HEK293 (cell line): ENCODE measurements at regions not wholly inside any gene's neighbourhood (a gene's known extent, or its start where the extent isn't known, plus 50 kb on each side); places are given as distances from the start of the nearest gene placed in this dataset.

Experiments
- CTCF ChIA-PET: fragments of 350-600 bp; formaldehyde crosslinking; extraction: SDS; loops from one replicate; lab custom pipeline; 2021; ENCODE audit warnings: antibody characterized with exemption; lab: Yijun Ruan, JAX
- POLR2A ChIA-PET: fragments of 300-600 bp; formaldehyde crosslinking; extraction: SDS; loops from one replicate; lab custom pipeline; 2020; ENCODE audit warnings: antibody characterized with exemption, inconsistent platforms; lab: Yijun Ruan, JAX
- H3K27ac ChIP-seq: fragments of 200-500 bp; sonication (Bioruptor generic); 2 replicates; pipeline ENCODE4 v1.5.1; 2014; ENCODE audit warnings: low read depth, low read length, control low read depth, inconsistent platforms; ENCODE audit errors: extremely low read depth
- H3K36me3 ChIP-seq, 2 experiments: fragments of 200-500 bp in 1 of 2; sonication (Bioruptor generic) in 1 of 2; 1 replicate in 1 of 2; 2 replicates in 1 of 2; pipeline ENCODE4 v1.5.1; 2014 to 2017; ENCODE audit warnings: inconsistent platforms in 2 of 2, low read length in 2 of 2; ENCODE audit not compliant: control insufficient read depth in 2 of 2, insufficient read depth in 1 of 2
- H3K4me1 ChIP-seq: fragments of 200-500 bp; sonication (Bioruptor generic); 2 replicates; pipeline ENCODE4 v1.5.1; 2014; ENCODE audit warnings: mild to moderate bottlenecking, low read length, inconsistent platforms; ENCODE audit not compliant: control insufficient read depth, insufficient read depth
- H3K4me3 ChIP-seq: 2 replicates; pipeline ENCODE4 v1.5.1; 2011; ENCODE audit warnings: low read depth, mild to moderate bottlenecking, control low read depth, low read length, moderate library complexity
- H3K9me3 ChIP-seq: fragments of 200-500 bp; sonication (Bioruptor generic); 2 replicates; pipeline ENCODE4 v1.5.1; 2014; ENCODE audit warnings: low read depth, low read length, inconsistent platforms; ENCODE audit not compliant: control insufficient read depth, insufficient read depth
- BCL11B ChIP-seq: fragments of 450-650 bp; formaldehyde crosslinking; IDR thresholded peaks from 2 replicates; pipeline ENCODE4 v1.5.1; 2016; ENCODE audit warnings: low read depth, missing biosample characterization, missing genetic modification characterization
- KLF10 ChIP-seq: fragments of 450-650 bp; IDR thresholded peaks from 2 replicates; pipeline ENCODE4 v1.5.1; 2018; ENCODE audit warnings: missing biosample characterization, mild to moderate bottlenecking, missing genetic modification characterization
- MEIS1 ChIP-seq: sonication (generic); formaldehyde crosslinking; IDR thresholded peaks from 2 replicates; pipeline ENCODE4 v1.8.1; 2022; ENCODE audit warnings: missing genetic modification reagents, mild to moderate bottlenecking, borderline replicate concordance
- SP2 ChIP-seq: fragments of 450-650 bp; formaldehyde crosslinking; IDR thresholded peaks from 2 replicates; pipeline ENCODE4 v1.5.1; 2016; ENCODE audit warnings: missing biosample characterization, missing genetic modification characterization
- ZBTB17 ChIP-seq: fragments of 450-650 bp; formaldehyde crosslinking; IDR thresholded peaks from 2 replicates; pipeline ENCODE4 v1.5.1; 2016; ENCODE audit warnings: missing biosample characterization, missing genetic modification characterization
- ZBTB48 ChIP-seq: fragments of 450-650 bp; formaldehyde crosslinking; IDR thresholded peaks from 2 replicates; pipeline ENCODE4 v1.5.1; 2016; ENCODE audit warnings: missing biosample characterization, missing genetic modification characterization
- ZNF121 ChIP-seq: fragments of 450-650 bp; formaldehyde crosslinking; IDR thresholded peaks from 2 replicates; pipeline ENCODE4 v1.5.1; 2016; ENCODE audit warnings: missing biosample characterization, missing genetic modification characterization
- ZNF211 ChIP-seq: fragments of 450-650 bp; formaldehyde crosslinking; IDR thresholded peaks from 2 replicates; pipeline ENCODE4 v1.5.1; 2016; ENCODE audit warnings: low read depth, missing biosample characterization, missing genetic modification characterization
- ZNF292 ChIP-seq: fragments of 450-650 bp; formaldehyde crosslinking; IDR thresholded peaks from 2 replicates; pipeline ENCODE4 v1.5.1; 2016; ENCODE audit warnings: low read depth, missing biosample characterization, missing genetic modification characterization, borderline replicate concordance
- ZNF558 ChIP-seq: fragments of 450-650 bp; formaldehyde crosslinking; IDR thresholded peaks from 2 replicates; pipeline ENCODE4 v1.5.1; 2016; ENCODE audit warnings: missing biosample characterization, missing genetic modification characterization
- ZNF629 ChIP-seq: fragments of 450-650 bp; formaldehyde crosslinking; IDR thresholded peaks from 2 replicates; pipeline ENCODE4 v1.5.1; 2017; ENCODE audit warnings: missing biosample characterization, missing genetic modification characterization
- ZNF660 ChIP-seq: fragments of 450-650 bp; IDR thresholded peaks from 2 replicates; pipeline ENCODE4 v1.5.1; 2018; ENCODE audit warnings: missing biosample characterization, mild to moderate bottlenecking, missing genetic modification characterization
- ZNF664 ChIP-seq: fragments of 450-650 bp; formaldehyde crosslinking; IDR thresholded peaks from 2 replicates; pipeline ENCODE4 v1.5.1; 2016; ENCODE audit warnings: missing biosample characterization, missing genetic modification characterization
- ZNF677 ChIP-seq: fragments of 450-650 bp; IDR thresholded peaks from 2 replicates; pipeline ENCODE4 v1.5.0; 2018; ENCODE audit warnings: missing biosample characterization, mild to moderate bottlenecking, missing genetic modification characterization, moderate library complexity
- ZNF830 ChIP-seq: fragments of 450-650 bp; IDR thresholded peaks from 2 replicates; pipeline ENCODE4 v1.5.0; 2018; ENCODE audit warnings: missing biosample characterization, missing genetic modification characterization, low read depth, mild to moderate bottlenecking, moderate library complexity
- TF ChIP-seq, protein P1 (sequence below): fragments of 450-650 bp; formaldehyde crosslinking; IDR thresholded peaks from 2 replicates; pipeline ENCODE4 v1.5.1; 2016; ENCODE audit warnings: missing biosample characterization, missing genetic modification characterization
- TF ChIP-seq, protein P2 (sequence below): fragments of 450-650 bp; formaldehyde crosslinking; IDR thresholded peaks from 2 replicates; pipeline ENCODE4 v1.5.1; 2016; ENCODE audit warnings: missing biosample characterization, missing genetic modification characterization
- TF ChIP-seq, protein P3 (sequence below): fragments of 450-650 bp; formaldehyde crosslinking; IDR thresholded peaks from 2 replicates; pipeline ENCODE4 v1.5.1; 2016; ENCODE audit warnings: missing biosample characterization, missing genetic modification characterization
- TF ChIP-seq, protein P4 (sequence below): fragments of 450-650 bp; formaldehyde crosslinking; conservative IDR thresholded peaks from 2 replicates; pipeline ENCODE4 v1.5.1; 2016; ENCODE audit warnings: low read depth, missing biosample characterization, missing genetic modification characterization
- TF ChIP-seq, protein P5 (sequence below): fragments of 450-650 bp; formaldehyde crosslinking; IDR thresholded peaks from 2 replicates; pipeline ENCODE4 v1.5.1; 2016; ENCODE audit warnings: missing biosample characterization, missing genetic modification characterization, borderline replicate concordance

DNA sequence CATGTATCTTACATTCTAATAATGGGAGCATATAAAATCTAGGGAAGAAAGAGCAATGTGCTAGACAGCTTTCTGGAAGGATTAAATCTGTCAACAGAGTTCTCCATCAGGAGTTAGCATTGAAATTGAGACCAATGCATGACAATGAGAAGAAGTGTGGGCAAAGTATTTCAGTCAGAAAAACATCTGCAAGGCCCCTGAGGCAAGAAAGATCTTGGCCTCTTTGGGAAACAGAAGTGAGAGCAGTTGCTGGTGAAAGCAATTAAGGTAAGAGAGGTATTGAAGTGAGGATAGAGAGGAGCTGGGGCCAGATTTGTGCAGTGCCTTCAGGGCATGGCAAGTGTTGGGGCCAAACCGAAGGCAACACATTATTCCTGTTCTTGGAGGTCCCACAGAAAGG is 999.1 kb downstream of the STPG2 start:
- no peak overlapping the region for H3K4me3 ChIP-seq
- H3K27ac ChIP-seq: no peak overlapping the region
- TF ChIP-seq BCL11B (tag by site-specific recombination) (no peak), ZBTB48 (tag by site-specific recombination) (no peak), ZNF211 (tag by site-specific recombination) (no peak), ZNF292 (no peak), ZNF830 (tag by site-specific recombination) (no peak), KLF10 (tag by site-specific recombination) (no peak), SP2 (tag by site-specific recombination) (no peak), MEIS1 (CRISPR knock-in tag) (no peak), ZNF121 (tag by site-specific recombination) (no peak), ZNF629 (tag by site-specific recombination) (no peak), ZNF677 (tag by site-specific recombination) (no peak), ZNF558 (tag by site-specific recombination) (no peak), ZNF664 (tag by site-specific recombination) (no peak), ZBTB17 (tag by site-specific recombination) (no peak)
- TF ChIP-seq, protein P1, sequence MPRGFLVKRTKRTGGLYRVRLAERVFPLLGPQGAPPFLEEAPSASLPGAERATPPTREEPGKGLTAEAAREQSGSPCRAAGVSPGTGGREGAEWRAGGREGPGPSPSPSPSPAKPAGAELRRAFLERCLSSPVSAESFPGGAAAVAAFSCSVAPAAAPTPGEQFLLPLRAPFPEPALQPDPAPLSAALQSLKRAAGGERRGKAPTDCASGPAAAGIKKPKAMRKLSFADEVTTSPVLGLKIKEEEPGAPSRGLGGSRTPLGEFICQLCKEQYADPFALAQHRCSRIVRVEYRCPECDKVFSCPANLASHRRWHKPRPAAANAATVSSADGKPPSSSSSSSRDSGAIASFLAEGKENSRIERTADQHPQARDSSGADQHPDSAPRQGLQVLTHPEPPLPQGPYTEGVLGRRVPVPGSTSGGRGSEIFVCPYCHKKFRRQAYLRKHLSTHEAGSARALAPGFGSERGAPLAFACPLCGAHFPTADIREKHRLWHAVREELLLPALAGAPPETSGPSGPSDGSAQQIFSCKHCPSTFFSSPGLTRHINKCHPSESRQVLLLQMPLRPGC (tag by site-specific recombination): no peak
- TF ChIP-seq, protein P2, sequence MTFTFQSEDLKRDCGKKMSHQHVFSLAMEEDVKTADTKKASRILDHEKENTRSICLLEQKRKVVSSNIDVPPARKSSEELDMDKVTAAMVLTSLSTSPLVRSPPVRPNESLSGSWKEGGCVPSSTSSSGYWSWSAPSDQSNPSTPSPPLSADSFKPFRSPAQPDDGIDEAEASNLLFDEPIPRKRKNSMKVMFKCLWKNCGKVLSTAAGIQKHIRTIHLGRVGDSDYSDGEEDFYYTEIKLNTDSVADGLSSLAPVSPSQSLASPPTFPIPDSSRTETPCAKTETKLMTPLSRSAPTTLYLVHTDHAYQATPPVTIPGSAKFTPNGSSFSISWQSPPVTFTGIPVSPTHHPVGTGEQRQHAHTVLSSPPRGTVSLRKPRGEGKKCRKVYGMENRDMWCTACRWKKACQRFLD (tag by site-specific recombination): no peak
- TF ChIP-seq, protein P3, sequence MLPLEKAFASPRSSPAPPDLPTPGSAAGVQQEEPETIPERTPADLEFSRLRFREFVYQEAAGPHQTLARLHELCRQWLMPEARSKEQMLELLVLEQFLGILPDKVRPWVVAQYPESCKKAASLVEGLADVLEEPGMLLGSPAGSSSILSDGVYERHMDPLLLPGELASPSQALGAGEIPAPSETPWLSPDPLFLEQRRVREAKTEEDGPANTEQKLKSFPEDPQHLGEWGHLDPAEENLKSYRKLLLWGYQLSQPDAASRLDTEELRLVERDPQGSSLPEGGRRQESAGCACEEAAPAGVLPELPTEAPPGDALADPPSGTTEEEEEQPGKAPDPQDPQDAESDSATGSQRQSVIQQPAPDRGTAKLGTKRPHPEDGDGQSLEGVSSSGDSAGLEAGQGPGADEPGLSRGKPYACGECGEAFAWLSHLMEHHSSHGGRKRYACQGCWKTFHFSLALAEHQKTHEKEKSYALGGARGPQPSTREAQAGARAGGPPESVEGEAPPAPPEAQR (tag by site-specific recombination): no peak
- TF ChIP-seq, protein P4, sequence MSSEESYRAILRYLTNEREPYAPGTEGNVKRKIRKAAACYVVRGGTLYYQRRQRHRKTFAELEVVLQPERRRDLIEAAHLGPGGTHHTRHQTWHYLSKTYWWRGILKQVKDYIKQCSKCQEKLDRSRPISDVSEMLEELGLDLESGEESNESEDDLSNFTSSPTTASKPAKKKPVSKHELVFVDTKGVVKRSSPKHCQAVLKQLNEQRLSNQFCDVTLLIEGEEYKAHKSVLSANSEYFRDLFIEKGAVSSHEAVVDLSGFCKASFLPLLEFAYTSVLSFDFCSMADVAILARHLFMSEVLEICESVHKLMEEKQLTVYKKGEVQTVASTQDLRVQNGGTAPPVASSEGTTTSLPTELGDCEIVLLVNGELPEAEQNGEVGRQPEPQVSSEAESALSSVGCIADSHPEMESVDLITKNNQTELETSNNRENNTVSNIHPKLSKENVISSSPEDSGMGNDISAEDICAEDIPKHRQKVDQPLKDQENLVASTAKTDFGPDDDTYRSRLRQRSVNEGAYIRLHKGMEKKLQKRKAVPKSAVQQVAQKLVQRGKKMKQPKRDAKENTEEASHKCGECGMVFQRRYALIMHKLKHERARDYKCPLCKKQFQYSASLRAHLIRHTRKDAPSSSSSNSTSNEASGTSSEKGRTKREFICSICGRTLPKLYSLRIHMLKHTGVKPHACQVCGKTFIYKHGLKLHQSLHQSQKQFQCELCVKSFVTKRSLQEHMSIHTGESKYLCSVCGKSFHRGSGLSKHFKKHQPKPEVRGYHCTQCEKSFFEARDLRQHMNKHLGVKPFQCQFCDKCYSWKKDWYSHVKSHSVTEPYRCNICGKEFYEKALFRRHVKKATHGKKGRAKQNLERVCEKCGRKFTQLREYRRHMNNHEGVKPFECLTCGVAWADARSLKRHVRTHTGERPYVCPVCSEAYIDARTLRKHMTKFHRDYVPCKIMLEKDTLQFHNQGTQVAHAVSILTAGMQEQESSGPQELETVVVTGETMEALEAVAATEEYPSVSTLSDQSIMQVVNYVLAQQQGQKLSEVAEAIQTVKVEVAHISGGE (tag by site-specific recombination): no peak
- CTCF ChIA-PET: no interaction called here
- H3K4me1 ChIP-seq: no peaks in the 10 kb centered on the region
- no peaks in the 10 kb centered on the region for H3K9me3 ChIP-seq
- no peaks in the 10 kb centered on the region for H3K36me3 ChIP-seq
- POLR2A ChIA-PET: no interaction called here

DNA sequence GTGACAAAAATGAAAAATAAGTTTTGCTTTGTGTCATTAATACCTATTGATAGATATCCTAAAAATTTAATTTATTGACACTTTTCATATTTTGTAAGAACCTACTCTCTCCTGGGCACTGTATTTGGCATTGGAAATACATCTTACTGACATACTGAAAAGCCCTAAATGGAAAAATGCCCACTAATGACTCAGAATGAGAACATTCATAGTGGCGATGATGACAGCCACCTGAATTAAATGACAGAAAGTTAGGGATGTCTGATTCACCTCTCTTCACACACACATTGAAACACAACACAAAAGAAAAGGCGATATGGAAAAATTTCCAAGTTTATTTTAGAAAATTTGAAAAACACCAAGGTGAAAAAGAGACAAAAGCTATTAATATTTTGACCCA is 992.3 kb downstream of the STPG2 start:
- CTCF ChIA-PET: no interaction called here
- Histone ChIP-seq H3K36me3 (no peaks in the 10 kb centered on the region), H3K9me3 (no peaks in the 10 kb centered on the region), H3K4me3 (no peak overlapping the region), H3K27ac (no peak overlapping the region), H3K4me1 (no peaks in the 10 kb centered on the region)
- POLR2A ChIA-PET: no interaction called here
- TF ChIP-seq, protein P5, sequence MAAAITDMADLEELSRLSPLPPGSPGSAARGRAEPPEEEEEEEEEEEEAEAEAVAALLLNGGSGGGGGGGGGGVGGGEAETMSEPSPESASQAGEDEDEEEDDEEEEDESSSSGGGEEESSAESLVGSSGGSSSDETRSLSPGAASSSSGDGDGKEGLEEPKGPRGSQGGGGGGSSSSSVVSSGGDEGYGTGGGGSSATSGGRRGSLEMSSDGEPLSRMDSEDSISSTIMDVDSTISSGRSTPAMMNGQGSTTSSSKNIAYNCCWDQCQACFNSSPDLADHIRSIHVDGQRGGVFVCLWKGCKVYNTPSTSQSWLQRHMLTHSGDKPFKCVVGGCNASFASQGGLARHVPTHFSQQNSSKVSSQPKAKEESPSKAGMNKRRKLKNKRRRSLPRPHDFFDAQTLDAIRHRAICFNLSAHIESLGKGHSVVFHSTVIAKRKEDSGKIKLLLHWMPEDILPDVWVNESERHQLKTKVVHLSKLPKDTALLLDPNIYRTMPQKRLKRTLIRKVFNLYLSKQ (tag by site-specific recombination): no peak
- TF ChIP-seq ZNF677 (tag by site-specific recombination) (no peak), ZNF660 (tag by site-specific recombination) (no peak)
- TF ChIP-seq, protein P4 (tag by site-specific recombination): no peak
